Liver (tissue), 8 donors: ENCODE measurements at regions not wholly inside any gene's neighbourhood (a gene's known extent, or its start where the extent isn't known, plus 50 kb on each side); places are given as distances from the start of the nearest gene placed in this dataset.

Source experiments
- DNase-seq: peaks from one replicate; pipeline ENCODE4 v3.0.0-alpha.2; 2017; ENCODE audit warnings: low spot score
- H3K27ac ChIP-seq, 2 donors: one replicate each; pipeline ENCODE4 v1.7.0; 2013; ENCODE audit warnings: inconsistent platforms in 2 of 2, low read length in 2 of 2, control low read depth in 1 of 2, low read depth in 1 of 2, mild to moderate bottlenecking in 1 of 2
- H3K27me3 ChIP-seq, 4 donors: one replicate each; pipeline versions ENCODE4 v1.6.1 to v1.7.0; 2013; ENCODE audit warnings: low read length in 3 of 4, inconsistent platforms in 1 of 4, mild to moderate bottlenecking in 1 of 4, moderate library complexity in 1 of 4; ENCODE audit not compliant: control insufficient read depth in 4 of 4, insufficient read depth in 4 of 4
- H3K36me3 ChIP-seq, 4 donors: one replicate each; pipeline versions ENCODE4 v1.6.1 to v1.7.0; 2013; ENCODE audit warnings: low read length in 3 of 4, mild to moderate bottlenecking in 3 of 4, low read depth in 1 of 4, moderate library complexity in 1 of 4; ENCODE audit not compliant: control insufficient read depth in 4 of 4, insufficient read depth in 3 of 4
- H3K4me1 ChIP-seq, 4 donors: one replicate each; pipeline versions ENCODE4 v1.6.1 to v1.7.0; 2013; ENCODE audit warnings: low read length in 3 of 4, mild to moderate bottlenecking in 3 of 4, moderate library complexity in 1 of 4; ENCODE audit not compliant: control insufficient read depth in 4 of 4, insufficient read depth in 4 of 4
- H3K4me3 ChIP-seq, 3 donors: one replicate each; pipeline versions ENCODE4 v1.6.1 to v1.7.0; 2013; ENCODE audit warnings: low read length in 3 of 3, control low read depth in 1 of 3, low read depth in 1 of 3, mild to moderate bottlenecking in 1 of 3
- H3K9ac ChIP-seq, 2 donors: one replicate each; pipeline ENCODE4 v1.7.0; 2013; ENCODE audit warnings: low read length in 2 of 2, mild to moderate bottlenecking in 2 of 2, moderate library complexity in 2 of 2, control low read depth in 1 of 2, low read depth in 1 of 2
- H3K9me3 ChIP-seq, 4 donors: one replicate each; pipeline versions ENCODE4 v1.6.1 to v1.7.0; 2013; ENCODE audit warnings: low read length in 3 of 4; ENCODE audit not compliant: control insufficient read depth in 4 of 4
- CTCF ChIP-seq: fragments of 150-350 bp; IDR thresholded peaks from 2 replicates; pipeline ENCODE4 v1.5.1; 2017; ENCODE audit warnings: improper control_type of control experiment, low read depth, low read length; ENCODE audit not compliant: missing input control
- EGR1 ChIP-seq, 2 donors: IDR thresholded peaks; 2 replicates each; pipeline ENCODE4 v1.6.1; 2016 to 2018; ENCODE audit warnings: antibody characterized with exemption in 2 of 2, low read depth in 2 of 2
- FOXA2 ChIP-seq: IDR thresholded peaks from 2 replicates; pipeline ENCODE4 v1.6.1; 2016; ENCODE audit warnings: antibody characterized with exemption
- GABPA ChIP-seq, 2 donors: IDR thresholded peaks in 1 of 2; conservative IDR thresholded peaks in 1 of 2; 2 replicates each; pipeline ENCODE4 v1.6.1; 2016; ENCODE audit warnings: antibody characterized with exemption in 2 of 2, mild to moderate bottlenecking in 1 of 2, moderate library complexity in 1 of 2
- HNF4A ChIP-seq, 2 donors: conservative IDR thresholded peaks; 2 replicates each; pipeline ENCODE4 v1.6.1; 2016; ENCODE audit warnings: antibody characterized with exemption in 2 of 2, mild to moderate bottlenecking in 2 of 2
- HNF4G ChIP-seq: IDR thresholded peaks from 2 replicates; pipeline ENCODE4 v1.6.1; 2016; ENCODE audit warnings: antibody characterized with exemption
- JUND ChIP-seq, 2 donors: IDR thresholded peaks; 2 replicates each; pipeline ENCODE4 v1.6.1; 2016; ENCODE audit warnings: antibody characterized with exemption in 2 of 2
- NR2F2 ChIP-seq: IDR thresholded peaks from 2 replicates; pipeline ENCODE4 v1.6.1; 2016; ENCODE audit warnings: antibody characterized with exemption
- REST ChIP-seq: IDR thresholded peaks from 2 replicates; pipeline ENCODE4 v1.6.1; 2016; ENCODE audit warnings: antibody characterized with exemption, mild to moderate bottlenecking
- SP1 ChIP-seq: IDR thresholded peaks from 2 replicates; pipeline ENCODE4 v1.6.1; 2018; ENCODE audit warnings: antibody characterized with exemption, mild to moderate bottlenecking
- TAF1 ChIP-seq: conservative IDR thresholded peaks from 2 replicates; pipeline ENCODE4 v1.6.1; 2016; ENCODE audit warnings: antibody characterized with exemption, mild to moderate bottlenecking
- YY1 ChIP-seq: IDR thresholded peaks from 2 replicates; pipeline ENCODE4 v1.6.1; 2016; ENCODE audit warnings: antibody characterized with exemption, mild to moderate bottlenecking
- ZBTB33 ChIP-seq: IDR thresholded peaks from 2 replicates; pipeline ENCODE4 v1.6.1; 2016; ENCODE audit warnings: antibody characterized with exemption
- WGBS: extraction: QIAGEN DNeasy Blood & Tissue Kit; methylation state at CpG from one replicate; pipeline ENCODE4 v1.1.7; 2013; 5-methylcytosine and 5-hydroxymethylcytosine counted together
- donor health status: healthy.
- donor health status: healthy.
- donor health status: healthy.
- donor health status: healthy.
- donor health status: healthy.

GRCh38 chr1:82829527-82829926 is 1028.8 kb downstream of the ADGRL2 start:
- 76% methylated on average over 1 of the region's 1 CpG for WGBS
- Histone ChIP-seq H3K4me1 (no peaks in the 10 kb centered on the region), H3K27ac (no peak overlapping the region), H3K36me3 (no peaks in the 10 kb centered on the region), H3K4me3 (no peak overlapping the region), H3K27me3 (no peaks in the 10 kb centered on the region), H3K9ac (no peak overlapping the region), H3K9me3 (no peaks in the 10 kb centered on the region)
- TF ChIP-seq SP1 (no peak), EGR1 (IDR thresholded peaks at IDR 0.05; ENCODE audit: low read depth in 2 of 2) (no peak)
- no peak for DNase-seq

GRCh38 chr1:82823876-82824275 is 1023.1 kb downstream of the ADGRL2 start:
- Histone ChIP-seq H3K27ac (no peak overlapping the region), H3K36me3 (no peaks in the 10 kb centered on the region), H3K4me3 (no peak overlapping the region), H3K27me3 (no peaks in the 10 kb centered on the region), H3K4me1 (peaks cover 0 to 4% (median 0%) of the 10 kb centered on the region in 4 donors), H3K9ac (no peak overlapping the region), H3K9me3 (no peaks in the 10 kb centered on the region)
- DNase-seq, result no peak
- 85% methylated on average over 3 of the region's 3 CpGs for WGBS
- no peak for TF ChIP-seq ZBTB33
- TF ChIP-seq CTCF, result no peak
- no peak for TF ChIP-seq NR2F2
- TF ChIP-seq REST, result no peak
- no peak for TF ChIP-seq FOXA2
- no peak for TF ChIP-seq HNF4A (conservative IDR thresholded peaks at IDR 0.05)
- no peak for TF ChIP-seq SP1
- no peak for TF ChIP-seq YY1

- Histone ChIP-seq H3K27ac (no peak overlapping the region), H3K27me3 (no peaks in the 10 kb centered on the region), H3K4me1 (peaks cover 0 to 4% (median 0%) of the 10 kb centered on the region in 4 donors), H3K4me3 (no peak overlapping the region), H3K36me3 (no peaks in the 10 kb centered on the region), H3K9ac (no peak overlapping the region), H3K9me3 (no peaks in the 10 kb centered on the region)
- TF ChIP-seq TAF1, result no peak
- no peak for TF ChIP-seq HNF4G
- no peak for TF ChIP-seq HNF4A (conservative IDR thresholded peaks at IDR 0.05)
- TF ChIP-seq GABPA (IDR thresholded peaks at IDR 0.05 in 1 of 2, conservative IDR thresholded peaks at IDR 0.05 in 1 of 2), result no peak
- no peak for TF ChIP-seq JUND (IDR thresholded peaks at IDR 0.05)
- no peak for TF ChIP-seq ZBTB33
- no peak for TF ChIP-seq FOXA2
- WGBS, result 85% methylated on average over 3 of the region's 3 CpGs
- DNase-seq, result no peak
Observed at GRCh38 chr1:82820816-82821215, 1020.1 kb downstream of the ADGRL2 start.
